GM06990 (cell line): ENCODE measurements at regions not wholly inside any gene's neighbourhood (a gene's known extent, or its start where the extent isn't known, plus 50 kb on each side); places are given as distances from the start of the nearest gene placed in this dataset.

ENCODE experiments used
- DNase-seq: peaks from one replicate; pipeline ENCODE4 v3.0.0-alpha.2; 2011; ENCODE audit not compliant: insufficient read length; ENCODE audit errors: extremely low read depth
- H3K27me3 ChIP-seq: replicated peaks from 2 replicates; pipeline ENCODE4 v1.6.0; 2011; ENCODE audit warnings: low read length; ENCODE audit not compliant: control insufficient read depth, insufficient read depth
- H3K36me3 ChIP-seq: 2 replicates; pipeline ENCODE4 v1.5.1; 2011; ENCODE audit warnings: low read length; ENCODE audit not compliant: control insufficient read depth, insufficient read depth
- H3K4me3 ChIP-seq: replicated peaks from 2 replicates; pipeline ENCODE4 v1.5.1; 2011; ENCODE audit warnings: low read depth, mild to moderate bottlenecking, control low read depth, low read length
- TF ChIP-seq, protein P1 (sequence below): IDR thresholded peaks from 2 replicates; pipeline ENCODE4 v1.5.1; 2011; ENCODE audit warnings: low read length, control low read depth, mild to moderate bottlenecking, inconsistent platforms; ENCODE audit not compliant: insufficient read depth, poor library complexity, severe bottlenecking

- H3K27me3 ChIP-seq: no peaks in the 10 kb centered on the region; the same call in 1 of the 2 replicates
- DNase-seq: no peak
- H3K4me3 ChIP-seq: no peak overlapping the region
- no peaks in the 10 kb centered on the region for H3K36me3 ChIP-seq
- TF ChIP-seq, protein P1, sequence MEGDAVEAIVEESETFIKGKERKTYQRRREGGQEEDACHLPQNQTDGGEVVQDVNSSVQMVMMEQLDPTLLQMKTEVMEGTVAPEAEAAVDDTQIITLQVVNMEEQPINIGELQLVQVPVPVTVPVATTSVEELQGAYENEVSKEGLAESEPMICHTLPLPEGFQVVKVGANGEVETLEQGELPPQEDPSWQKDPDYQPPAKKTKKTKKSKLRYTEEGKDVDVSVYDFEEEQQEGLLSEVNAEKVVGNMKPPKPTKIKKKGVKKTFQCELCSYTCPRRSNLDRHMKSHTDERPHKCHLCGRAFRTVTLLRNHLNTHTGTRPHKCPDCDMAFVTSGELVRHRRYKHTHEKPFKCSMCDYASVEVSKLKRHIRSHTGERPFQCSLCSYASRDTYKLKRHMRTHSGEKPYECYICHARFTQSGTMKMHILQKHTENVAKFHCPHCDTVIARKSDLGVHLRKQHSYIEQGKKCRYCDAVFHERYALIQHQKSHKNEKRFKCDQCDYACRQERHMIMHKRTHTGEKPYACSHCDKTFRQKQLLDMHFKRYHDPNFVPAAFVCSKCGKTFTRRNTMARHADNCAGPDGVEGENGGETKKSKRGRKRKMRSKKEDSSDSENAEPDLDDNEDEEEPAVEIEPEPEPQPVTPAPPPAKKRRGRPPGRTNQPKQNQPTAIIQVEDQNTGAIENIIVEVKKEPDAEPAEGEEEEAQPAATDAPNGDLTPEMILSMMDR: no peak
Measured at GRCh38 chr2:120659275-120659977, 76.2 kb upstream of the GLI2 start.

DNA sequence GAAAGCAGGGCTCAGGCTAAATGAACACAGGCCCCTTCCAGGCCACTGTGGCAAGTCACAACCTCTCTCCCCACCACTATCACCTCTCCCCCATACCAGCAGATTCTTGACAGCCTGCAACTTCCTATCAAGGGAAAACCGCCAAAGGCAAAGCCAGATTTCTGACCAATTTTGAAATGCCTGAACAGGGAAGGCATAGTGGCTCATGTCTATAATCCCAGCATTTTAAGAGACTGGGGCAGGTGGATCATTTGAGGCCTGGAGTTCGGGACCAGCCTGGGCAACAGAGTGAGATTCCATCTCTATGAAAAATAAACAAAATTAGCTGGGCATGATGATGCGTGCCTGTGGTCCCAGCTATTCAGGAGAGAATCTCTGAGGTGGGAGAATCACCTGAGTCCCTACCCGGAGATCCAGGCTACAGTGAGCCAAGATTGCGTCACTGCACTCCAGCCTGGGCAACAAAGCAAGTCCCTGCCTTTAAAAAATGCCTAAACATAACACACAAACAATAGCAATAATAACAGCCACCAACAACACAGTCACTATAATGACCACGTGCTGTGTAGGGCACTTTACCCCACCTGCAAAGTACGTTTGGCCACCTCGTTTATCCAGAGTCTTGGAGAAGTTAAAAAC, 75.5 kb upstream of the GLI2 start:
- no peaks in the 10 kb centered on the region; the same call in 1 of the 2 replicates for H3K27me3 ChIP-seq
- no peak for DNase-seq
- no peaks in the 10 kb centered on the region for H3K36me3 ChIP-seq
- TF ChIP-seq, protein P1: no peak
- no peak overlapping the region for H3K4me3 ChIP-seq

GRCh38 chr2:120660771-120661459, 74.8 kb upstream of the GLI2 start:
- DNase-seq: no peak
- Histone ChIP-seq H3K27me3 (no peaks in the 10 kb centered on the region; the same call in 1 of the 2 replicates), H3K36me3 (no peaks in the 10 kb centered on the region), H3K4me3 (no peak overlapping the region)
- TF ChIP-seq, protein P1: no peak

DNA sequence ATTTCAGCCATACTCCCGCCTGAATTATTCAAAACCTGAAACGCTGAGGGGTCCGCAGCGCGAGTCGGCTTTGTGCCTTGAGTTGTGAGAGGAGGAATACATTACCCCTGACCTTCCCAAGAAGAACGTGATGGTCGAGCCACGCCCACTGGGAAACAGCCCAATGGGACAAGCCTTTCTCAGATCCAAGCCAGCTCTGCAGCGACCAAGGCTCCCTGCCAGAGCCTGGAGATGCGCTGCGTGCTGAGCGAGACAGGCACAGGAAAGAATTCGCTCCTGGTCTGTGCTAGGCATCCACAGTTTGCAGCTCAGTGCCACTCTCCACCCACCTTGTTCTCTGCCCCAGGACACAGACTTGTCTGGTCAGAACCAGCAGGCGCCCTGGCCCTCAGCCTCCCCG, 74.1 kb upstream of the GLI2 start:
- Histone ChIP-seq H3K4me3 (no peak overlapping the region), H3K27me3 (no peaks in the 10 kb centered on the region; the same call in 1 of the 2 replicates), H3K36me3 (no peaks in the 10 kb centered on the region)
- TF ChIP-seq, protein P1: no peak
- DNase-seq: no peak

- H3K27me3 ChIP-seq: no peaks in the 10 kb centered on the region; the same call in 1 of the 2 replicates
- TF ChIP-seq, protein P1: no peak
- H3K36me3 ChIP-seq: no peaks in the 10 kb centered on the region
- H3K4me3 ChIP-seq: no peak overlapping the region
- no peak for DNase-seq
Measured at GRCh38 chr2:120662046-120662445, 73.6 kb upstream of the GLI2 start.
